ENCODE measurements at regions not wholly inside any gene's neighbourhood (a gene's known extent, or its start where the extent isn't known, plus 50 kb on each side); places are given as distances from the start of the nearest gene placed in this dataset.

- Histone ChIP-seq H3K36me3 (ENCODE audit: control insufficient read depth, insufficient read depth, low read length) (no peaks in the 10 kb centered on the region), H3K9me3 (ENCODE audit: control insufficient read depth, low read length) (no peaks in the 10 kb centered on the region), H3K4me1 (ENCODE audit: control insufficient read depth, insufficient read depth, low read length) (no peaks in the 10 kb centered on the region), H3K27me3 (ENCODE audit: control insufficient read depth, insufficient read depth, low read length, poor library complexity, severe bottlenecking) (no peaks in the 10 kb centered on the region), H3K4me3 (ENCODE audit: insufficient read depth, low read depth, low read length) (no peak overlapping the region), H3K27ac (ENCODE audit: insufficient read depth, low read depth, low read length, poor library complexity, severe bottlenecking) (no peak overlapping the region)
- 90 to 100% methylated on average over 1 to 5 of the region's 5 CpGs for WGBS, 2 experiments
Observed at GRCh38 chr10:2487921-2488320, 579.4 kb upstream of the PFKP start.

GRCh38 chr10:2478656-2479055 is 588.7 kb upstream of the PFKP start:
- Histone ChIP-seq H3K9me3 (ENCODE audit: control insufficient read depth, low read length) (no peaks in the 10 kb centered on the region), H3K27ac (ENCODE audit: insufficient read depth, low read depth, low read length, poor library complexity, severe bottlenecking) (no peak overlapping the region), H3K4me3 (ENCODE audit: insufficient read depth, low read depth, low read length) (no peak overlapping the region), H3K27me3 (ENCODE audit: control insufficient read depth, insufficient read depth, low read length, poor library complexity, severe bottlenecking) (no peaks in the 10 kb centered on the region), H3K4me1 (ENCODE audit: control insufficient read depth, insufficient read depth, low read length) (peaks cover 8% of the 10 kb centered on the region), H3K36me3 (ENCODE audit: control insufficient read depth, insufficient read depth, low read length) (no peaks in the 10 kb centered on the region)
- 94% methylated on average over 1 to 2 of the region's 2 CpGs for WGBS, 2 experiments

- 56 to 57% methylated on average over 9 of the region's 9 CpGs for WGBS, 2 experiments
- no peak overlapping the region for H3K4me3 ChIP-seq (ENCODE audit: insufficient read depth, low read depth, low read length)
- H3K27ac ChIP-seq (ENCODE audit: insufficient read depth, low read depth, low read length, poor library complexity, severe bottlenecking), result peak overlapping the region; percentile 63
- H3K9me3 ChIP-seq (ENCODE audit: control insufficient read depth, low read length), result no peaks in the 10 kb centered on the region
- H3K4me1 ChIP-seq (ENCODE audit: control insufficient read depth, insufficient read depth, low read length), result peaks cover 8% of the 10 kb centered on the region
- no peaks in the 10 kb centered on the region for H3K36me3 ChIP-seq (ENCODE audit: control insufficient read depth, insufficient read depth, low read length)
- no peaks in the 10 kb centered on the region for H3K27me3 ChIP-seq (ENCODE audit: control insufficient read depth, insufficient read depth, low read length, poor library complexity, severe bottlenecking)
Observed at GRCh38 chr10:2476812-2477553, 590.4 kb upstream of the PFKP start.

- H3K36me3 ChIP-seq (ENCODE audit: control insufficient read depth, insufficient read depth, low read length), result no peaks in the 10 kb centered on the region
- H3K27ac ChIP-seq (ENCODE audit: insufficient read depth, low read depth, low read length, poor library complexity, severe bottlenecking), result peak overlapping the region; percentile 63
- H3K4me1 ChIP-seq (ENCODE audit: control insufficient read depth, insufficient read depth, low read length), result peaks cover 8% of the 10 kb centered on the region
- H3K27me3 ChIP-seq (ENCODE audit: control insufficient read depth, insufficient read depth, low read length, poor library complexity, severe bottlenecking), result no peaks in the 10 kb centered on the region
- no peak overlapping the region for H3K4me3 ChIP-seq (ENCODE audit: insufficient read depth, low read depth, low read length)
- 94% methylated on average over 15 of the region's 15 CpGs for WGBS, 2 experiments
- no peaks in the 10 kb centered on the region for H3K9me3 ChIP-seq (ENCODE audit: control insufficient read depth, low read length)
Observed at GRCh38 chr10:2476218-2476811, 591.0 kb upstream of the PFKP start.

- whole genome bisulfite sequencing, 2 experiments, result 86 to 90% methylated on average over 6 of the region's 6 CpGs
- Histone ChIP-seq H3K27ac (ENCODE audit: insufficient read depth, low read depth, low read length, poor library complexity, severe bottlenecking) (no peak overlapping the region), H3K9me3 (ENCODE audit: control insufficient read depth, low read length) (no peaks in the 10 kb centered on the region), H3K4me1 (ENCODE audit: control insufficient read depth, insufficient read depth, low read length) (peaks cover 8% of the 10 kb centered on the region), H3K27me3 (ENCODE audit: control insufficient read depth, insufficient read depth, low read length, poor library complexity, severe bottlenecking) (no peaks in the 10 kb centered on the region), H3K4me3 (ENCODE audit: insufficient read depth, low read depth, low read length) (no peak overlapping the region), H3K36me3 (ENCODE audit: control insufficient read depth, insufficient read depth, low read length) (no peaks in the 10 kb centered on the region)
Observed at GRCh38 chr10:2475711-2476217, 591.6 kb upstream of the PFKP start.

- no peaks in the 10 kb centered on the region for H3K9me3 ChIP-seq (ENCODE audit: control insufficient read depth, low read length)
Observed at GRCh38 chr10:2471811-2472210, 595.5 kb upstream of the PFKP start.

GRCh38 chr10:2469802-2470201 is 597.5 kb upstream of the PFKP start:
- no peak overlapping the region for H3K27ac ChIP-seq (ENCODE audit: insufficient read depth, low read depth, low read length, poor library complexity, severe bottlenecking)
- no peaks in the 10 kb centered on the region for H3K4me1 ChIP-seq (ENCODE audit: control insufficient read depth, insufficient read depth, low read length)
- H3K9me3 ChIP-seq (ENCODE audit: control insufficient read depth, low read length), result no peaks in the 10 kb centered on the region
- no peaks in the 10 kb centered on the region for H3K27me3 ChIP-seq (ENCODE audit: control insufficient read depth, insufficient read depth, low read length, poor library complexity, severe bottlenecking)
- H3K4me3 ChIP-seq (ENCODE audit: insufficient read depth, low read depth, low read length), result no peak overlapping the region
- no peaks in the 10 kb centered on the region for H3K36me3 ChIP-seq (ENCODE audit: control insufficient read depth, insufficient read depth, low read length)
- WGBS, 2 experiments, result 98 to 100% methylated on average over 2 of the region's 2 CpGs

More at GRCh38 chr10:2471811-2472210, 595.5 kb upstream of the PFKP start:
- Histone ChIP-seq H3K36me3 (ENCODE audit: control insufficient read depth, insufficient read depth, low read length) (no peaks in the 10 kb centered on the region), H3K27ac (ENCODE audit: insufficient read depth, low read depth, low read length, poor library complexity, severe bottlenecking) (no peak overlapping the region), H3K4me1 (ENCODE audit: control insufficient read depth, insufficient read depth, low read length) (peaks cover 1% of the 10 kb centered on the region), H3K27me3 (ENCODE audit: control insufficient read depth, insufficient read depth, low read length, poor library complexity, severe bottlenecking) (no peaks in the 10 kb centered on the region), H3K4me3 (ENCODE audit: insufficient read depth, low read depth, low read length) (no peak overlapping the region)
- no CpG with 5 or more reads among the region's 1 CpG for WGBS, 2 experiments

GRCh38 chr10:2464483-2464882 is 602.9 kb upstream of the PFKP start:
- no peaks in the 10 kb centered on the region for H3K27me3 ChIP-seq (ENCODE audit: control insufficient read depth, insufficient read depth, low read length, poor library complexity, severe bottlenecking)
- no peak overlapping the region for H3K4me3 ChIP-seq (ENCODE audit: insufficient read depth, low read depth, low read length)
- no peak overlapping the region for H3K27ac ChIP-seq (ENCODE audit: insufficient read depth, low read depth, low read length, poor library complexity, severe bottlenecking)
- H3K4me1 ChIP-seq (ENCODE audit: control insufficient read depth, insufficient read depth, low read length), result no peaks in the 10 kb centered on the region
- no peaks in the 10 kb centered on the region for H3K36me3 ChIP-seq (ENCODE audit: control insufficient read depth, insufficient read depth, low read length)
- H3K9me3 ChIP-seq (ENCODE audit: control insufficient read depth, low read length), result no peaks in the 10 kb centered on the region

GRCh38 chr10:2463316-2463715 is 604.0 kb upstream of the PFKP start:
- H3K27ac ChIP-seq (ENCODE audit: insufficient read depth, low read depth, low read length, poor library complexity, severe bottlenecking), result no peak overlapping the region
- no peaks in the 10 kb centered on the region for H3K27me3 ChIP-seq (ENCODE audit: control insufficient read depth, insufficient read depth, low read length, poor library complexity, severe bottlenecking)
- no peak overlapping the region for H3K4me3 ChIP-seq (ENCODE audit: insufficient read depth, low read depth, low read length)
- H3K9me3 ChIP-seq (ENCODE audit: control insufficient read depth, low read length), result no peaks in the 10 kb centered on the region
- no peaks in the 10 kb centered on the region for H3K36me3 ChIP-seq (ENCODE audit: control insufficient read depth, insufficient read depth, low read length)
- 81 to 88% methylated on average over 1 of the region's 1 CpG for WGBS, 2 experiments
- no peaks in the 10 kb centered on the region for H3K4me1 ChIP-seq (ENCODE audit: control insufficient read depth, insufficient read depth, low read length)

GRCh38 chr10:2462581-2462980 is 604.8 kb upstream of the PFKP start:
- 89 to 91% methylated on average over 1 of the region's 1 CpG for WGBS, 2 experiments
- no peak overlapping the region for H3K27ac ChIP-seq (ENCODE audit: insufficient read depth, low read depth, low read length, poor library complexity, severe bottlenecking)
- no peaks in the 10 kb centered on the region for H3K4me1 ChIP-seq (ENCODE audit: control insufficient read depth, insufficient read depth, low read length)
- no peaks in the 10 kb centered on the region for H3K27me3 ChIP-seq (ENCODE audit: control insufficient read depth, insufficient read depth, low read length, poor library complexity, severe bottlenecking)
- H3K9me3 ChIP-seq (ENCODE audit: control insufficient read depth, low read length), result no peaks in the 10 kb centered on the region
- H3K4me3 ChIP-seq (ENCODE audit: insufficient read depth, low read depth, low read length), result no peak overlapping the region
- H3K36me3 ChIP-seq (ENCODE audit: control insufficient read depth, insufficient read depth, low read length), result no peaks in the 10 kb centered on the region

All from ectodermal cell (in vitro differentiated cells).